GM12878 (cell line): ENCODE measurements at regions not wholly inside any gene's neighbourhood (a gene's known extent, or its start where the extent isn't known, plus 50 kb on each side); places are given as distances from the start of the nearest gene placed in this dataset.

ENCODE experiments used
- ATAC-seq: fragments of 200-7000 bp; cut with Tn5 transposase; 3 replicates; pipeline ENCODE4 v1.9.1; 2020; ENCODE audit warnings: mild to moderate bottlenecking, moderate library complexity
- BruUV-seq: library from RNA; stranded (reverse); fragments of 400-500 nt; replicated peaks from 2 replicates; lab custom pipeline; 2021; lab: Mats Ljungman, UMichigan
- CTCF ChIA-PET: fragments of 300-600 bp; sonication (Branson Sonifier 250); formaldehyde crosslinking; extraction: SDS; loops from one replicate; lab custom pipeline; 2021; ENCODE audit warnings: inconsistent platforms; lab: Yijun Ruan, JAX
- POLR2A ChIA-PET: fragments of 350-600 bp; formaldehyde crosslinking; extraction: SDS; loops from one replicate; lab custom pipeline; 2021; ENCODE audit warnings: inconsistent platforms; lab: Charles Lee
- RAD21 ChIA-PET: fragments of 300-600 bp; sonication (Branson Sonifier 250); formaldehyde crosslinking; loops from one replicate; lab custom pipeline; 2023; ENCODE audit warnings: antibody characterized with exemption; ENCODE audit not compliant: unreplicated experiment; lab: Charles Lee
- SMC1A ChIA-PET: fragments of 300-600 bp; sonication (Branson Sonifier 250); formaldehyde crosslinking; loops from one replicate; lab custom pipeline; 2023; ENCODE audit not compliant: unreplicated experiment, uncharacterized antibody; lab: Charles Lee
- DNase-seq: peaks from one replicate; pipeline ENCODE4 v3.0.0-alpha.2; 2011; ENCODE audit warnings: low read depth, low spot score
- FAIRE-seq: peaks from 3 replicates; lab custom pipeline; 2011; peaks lifted over from hg19 to GRCh38; lab: Jason Lieb, UNC
- H2AFZ ChIP-seq: 2 replicates; pipeline ENCODE4 v1.6.0; 2011; ENCODE audit warnings: low read depth, low read length, control low read depth; ENCODE audit not compliant: control insufficient read depth
- H3K27ac ChIP-seq: 2 replicates; pipeline ENCODE4 v1.5.1; 2011; ENCODE audit warnings: control low read depth; ENCODE audit not compliant: control insufficient read depth, insufficient read depth
- H3K27me3 ChIP-seq, 2 experiments: replicated peaks in 1 of 2; 2 replicates each; pipeline versions ENCODE4 v1.6.0 to v1.6.1; 2011; ENCODE audit warnings: low read length in 1 of 2; ENCODE audit not compliant: control insufficient read depth in 2 of 2, insufficient read depth in 2 of 2
- H3K36me3 ChIP-seq, 2 experiments: 2 replicates each; pipeline ENCODE4 v1.5.1; 2011; ENCODE audit warnings: low read length in 1 of 2; ENCODE audit not compliant: control insufficient read depth in 2 of 2, insufficient read depth in 2 of 2
- H3K4me1 ChIP-seq: 2 replicates; pipeline ENCODE4 v1.6.1; 2011; ENCODE audit warnings: mild to moderate bottlenecking, low read length, moderate library complexity, mixed read lengths; ENCODE audit not compliant: control insufficient read depth, insufficient read depth
- H3K4me2 ChIP-seq: 2 replicates; pipeline ENCODE4 v1.6.0; 2011; ENCODE audit warnings: control low read depth; ENCODE audit not compliant: control insufficient read depth, insufficient read depth
- H3K4me3 ChIP-seq: fragments of 200-600 bp; sonication (generic); 2 replicates; pipeline ENCODE4 v1.5.1; 2016
- H3K79me2 ChIP-seq: 2 replicates; pipeline ENCODE4 v1.6.0; 2011; ENCODE audit warnings: low read length; ENCODE audit not compliant: control insufficient read depth, insufficient read depth
- H3K9ac ChIP-seq: 2 replicates; pipeline ENCODE4 v1.8.0; 2011; ENCODE audit warnings: low read length, control low read depth, mixed read lengths; ENCODE audit not compliant: control insufficient read depth, insufficient read depth
- H3K9me3 ChIP-seq: replicated peaks from 3 replicates; pipeline ENCODE4 v1.5.1; 2011; ENCODE audit warnings: mild to moderate bottlenecking, low read length; ENCODE audit not compliant: control insufficient read depth, insufficient read depth
- H4K20me1 ChIP-seq: 2 replicates; pipeline ENCODE4 v1.6.0; 2011; ENCODE audit not compliant: control insufficient read depth, insufficient read depth
- CBFB ChIP-seq: IDR thresholded peaks from 2 replicates; pipeline ENCODE4 v1.6.1; 2016; ENCODE audit warnings: antibody characterized with exemption, low read depth
- CHD2 ChIP-seq: IDR thresholded peaks from 2 replicates; pipeline ENCODE4 v1.6.1; 2011; ENCODE audit warnings: low read depth, low read length, improper control_type of control experiment, borderline replicate concordance
- CREB1 ChIP-seq: IDR thresholded peaks from 2 replicates; pipeline ENCODE4 v1.6.1; 2012; ENCODE audit warnings: low read depth, mild to moderate bottlenecking, inconsistent platforms
- EGR1 ChIP-seq, 2 experiments: IDR thresholded peaks; 1 replicate in 1 of 2; 2 replicates in 1 of 2; pipeline ENCODE4 v1.6.1; 2011 to 2012; ENCODE audit warnings: low read depth in 2 of 2, low read length in 2 of 2, borderline replicate concordance in 1 of 2, mild to moderate bottlenecking in 1 of 2, moderate library complexity in 1 of 2
- HDGF ChIP-seq: fragments of 450-650 bp; IDR thresholded peaks from 2 replicates; pipeline ENCODE4 v1.6.1; 2016; ENCODE audit warnings: antibody characterized with exemption
- KAT2A ChIP-seq: conservative IDR thresholded peaks from 2 replicates; pipeline ENCODE4 v1.6.1; 2011; ENCODE audit warnings: low read depth, low read length; ENCODE audit not compliant: control insufficient read depth
- MTA3 ChIP-seq: IDR thresholded peaks from 2 replicates; pipeline ENCODE4 v1.6.1; 2012; ENCODE audit warnings: low read length, inconsistent platforms, borderline replicate concordance
- NFXL1 ChIP-seq: fragments of 450-650 bp; IDR thresholded peaks from 2 replicates; pipeline ENCODE4 v1.6.1; 2017; ENCODE audit warnings: antibody characterized with exemption, mild to moderate bottlenecking, borderline replicate concordance
- NR2C2 ChIP-seq: IDR thresholded peaks from 2 replicates; pipeline ENCODE4 v1.6.1; 2011; ENCODE audit warnings: borderline replicate concordance, low read depth; ENCODE audit not compliant: control insufficient read depth, insufficient read length
- NRF1 ChIP-seq: conservative IDR thresholded peaks from 2 replicates; pipeline ENCODE4 v1.6.1; 2011; ENCODE audit warnings: mild to moderate bottlenecking, low read depth, low read length, improper control_type of control experiment
- SKIL ChIP-seq: fragments of 450-650 bp; IDR thresholded peaks from 2 replicates; pipeline ENCODE4 v1.6.1; 2017; ENCODE audit warnings: mild to moderate bottlenecking, low read depth, inconsistent platforms; ENCODE audit not compliant: poor library complexity, severe bottlenecking
- STAT1 ChIP-seq: fragments of 450-650 bp; conservative IDR thresholded peaks from 2 replicates; pipeline ENCODE4 v1.6.1; 2014; ENCODE audit warnings: antibody characterized with exemption, mild to moderate bottlenecking
- TARDBP ChIP-seq: IDR thresholded peaks from 2 replicates; pipeline ENCODE4 v1.6.1; 2016; ENCODE audit warnings: borderline replicate concordance
- YY1 ChIP-seq: IDR thresholded peaks from 2 replicates; pipeline ENCODE4 v1.6.1; 2011; ENCODE audit warnings: low read depth, mild to moderate bottlenecking, low read length
- ZBTB11 ChIP-seq: fragments of 450-650 bp; formaldehyde crosslinking; IDR thresholded peaks from 2 replicates; pipeline ENCODE4 v1.5.0; 2022; ENCODE audit warnings: mild to moderate bottlenecking, missing genetic modification characterization
- ZNF384 ChIP-seq: IDR thresholded peaks from 2 replicates; pipeline ENCODE4 v1.6.1; 2012; ENCODE audit warnings: low read depth, mild to moderate bottlenecking, low read length, improper control_type of control experiment, borderline replicate concordance
- ZZZ3 ChIP-seq: IDR thresholded peaks from 2 replicates; pipeline ENCODE4 v1.6.1; 2011; ENCODE audit warnings: low read depth; ENCODE audit not compliant: control insufficient read depth, insufficient read length
- WGBS: methylation state at CpG from one replicate; pipeline ENCODE4 v1.1.6; 2016; ENCODE audit warnings: low lambda C conversion rate; ENCODE audit not compliant: insufficient replicate concordance, insufficient coverage; ENCODE audit errors: missing lambda C conversion rate; 5-methylcytosine and 5-hydroxymethylcytosine counted together
- in situ Hi-C: fragments of 300-500 bp; cut with MboI; formaldehyde crosslinking; loops from 9 replicates; pipeline ENCODE4 v1.14.3; 2018; ENCODE audit warnings: mixed read lengths
- intact Hi-C: fragments of 100-400 bp; cut with micrococcal nuclease; formaldehyde crosslinking; loops from one replicate; pipeline ENCODE4 v1.14.2; 2022; ENCODE audit not compliant: unreplicated experiment
- TF ChIP-seq, protein P1 (sequence below): fragments of 450-650 bp; formaldehyde crosslinking; IDR thresholded peaks from 2 replicates; pipeline ENCODE4 v1.4.0; 2022; ENCODE audit warnings: mild to moderate bottlenecking, moderate library complexity

DNA sequence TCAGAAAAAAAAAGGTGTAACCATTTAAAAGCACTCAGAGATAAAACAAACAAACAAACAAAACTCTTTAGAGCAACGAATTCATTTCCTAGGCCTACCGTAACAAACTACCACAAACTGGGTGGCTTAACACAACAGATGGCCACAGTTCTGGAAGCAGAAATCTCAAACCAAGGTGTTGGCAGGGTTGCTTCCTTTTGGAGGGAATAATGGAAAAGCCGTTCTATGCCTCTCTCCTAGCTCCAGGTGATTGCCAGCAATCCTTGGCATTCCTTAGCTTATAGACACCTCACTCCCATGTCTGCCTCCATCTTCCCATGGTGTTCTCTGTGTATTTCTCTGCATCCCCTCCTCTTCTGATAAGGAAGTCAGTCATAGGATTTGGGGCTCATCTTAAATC is 200.4 kb downstream of the RAB38 start:
- H3K36me3 ChIP-seq = no peaks in the 10 kb centered on the region
- TF ChIP-seq NFXL1 (no peak), CREB1 (no peak), TARDBP (no peak), STAT1 (no peak), SKIL (no peak), KAT2A (no peak), ZNF384 (no peak), MTA3 (no peak), NRF1 (no peak), ZBTB11 (CRISPR knock-in tag) (no peak), ZZZ3 (no peak), HDGF (no peak), YY1 (no peak), EGR1 (IDR thresholded peaks at IDR 0.05; ENCODE audit: borderline replicate concordance in 1 of 2, low read depth in 2 of 2, low read length in 2 of 2) (no peak), CHD2 (no peak), CBFB (no peak), NR2C2 (no peak)
- TF ChIP-seq, protein P1, sequence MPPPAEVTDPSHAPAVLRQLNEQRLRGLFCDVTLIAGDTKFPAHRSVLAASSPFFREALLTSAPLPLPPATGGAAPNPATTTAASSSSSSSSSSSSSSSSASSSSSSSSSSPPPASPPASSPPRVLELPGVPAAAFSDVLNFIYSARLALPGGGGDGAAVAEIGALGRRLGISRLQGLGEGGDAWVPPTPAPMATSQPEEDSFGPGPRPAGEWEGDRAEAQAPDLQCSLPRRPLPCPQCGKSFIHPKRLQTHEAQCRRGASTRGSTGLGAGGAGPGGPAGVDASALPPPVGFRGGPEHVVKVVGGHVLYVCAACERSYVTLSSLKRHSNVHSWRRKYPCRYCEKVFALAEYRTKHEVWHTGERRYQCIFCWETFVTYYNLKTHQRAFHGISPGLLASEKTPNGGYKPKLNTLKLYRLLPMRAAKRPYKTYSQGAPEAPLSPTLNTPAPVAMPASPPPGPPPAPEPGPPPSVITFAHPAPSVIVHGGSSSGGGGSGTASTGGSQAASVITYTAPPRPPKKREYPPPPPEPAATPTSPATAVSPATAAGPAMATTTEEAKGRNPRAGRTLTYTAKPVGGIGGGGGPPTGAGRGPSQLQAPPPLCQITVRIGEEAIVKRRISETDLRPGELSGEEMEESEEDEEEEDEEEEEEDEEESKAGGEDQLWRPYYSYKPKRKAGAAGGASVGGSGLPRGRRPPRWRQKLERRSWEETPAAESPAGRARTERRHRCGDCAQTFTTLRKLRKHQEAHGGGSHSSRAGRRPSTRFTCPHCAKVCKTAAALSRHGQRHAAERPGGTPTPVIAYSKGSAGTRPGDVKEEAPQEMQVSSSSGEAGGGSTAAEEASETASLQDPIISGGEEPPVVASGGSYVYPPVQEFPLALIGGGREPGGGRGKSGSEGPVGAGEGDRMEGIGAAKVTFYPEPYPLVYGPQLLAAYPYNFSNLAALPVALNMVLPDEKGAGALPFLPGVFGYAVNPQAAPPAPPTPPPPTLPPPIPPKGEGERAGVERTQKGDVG = no peak
- TF ChIP-seq, all 136 proteins: peak for 0
- Histone ChIP-seq H4K20me1 (no peaks in the 10 kb centered on the region), H3K27me3 (no peaks in the 10 kb centered on the region), H3K79me2 (no peaks in the 10 kb centered on the region), H3K27ac (no peak overlapping the region), H2AFZ (no peak overlapping the region), H3K9me3 (no peaks in the 10 kb centered on the region), H3K4me3 (no peak overlapping the region), H3K4me1 (no peaks in the 10 kb centered on the region; the same call in 1 of the 2 replicates), H3K4me2 (no peak overlapping the region), H3K9ac (no peak overlapping the region)
- ChIA-PET SMC1A (no interaction called here), CTCF (interaction anchor here (0.7 kb wide), 1 partner anchor 510 kb away, joined by 3 read pairs; no protein-coding TSS in a partner anchor), RAD21 (no interaction called here), POLR2A (no interaction called here)
- BruUV-seq = no TSS peak
- FAIRE-seq (no peak), DNase-seq (no peak), ATAC-seq (no peak)
- 33% methylated on average over 3 of the region's 3 CpGs for WGBS
- intact Hi-C loops (no loop called here), in situ Hi-C loops (no loop called here)
